ENCODE measurements at regions not wholly inside any gene's neighbourhood (a gene's known extent, or its start where the extent isn't known, plus 50 kb on each side); places are given as distances from the start of the nearest gene placed in this dataset.

DNA sequence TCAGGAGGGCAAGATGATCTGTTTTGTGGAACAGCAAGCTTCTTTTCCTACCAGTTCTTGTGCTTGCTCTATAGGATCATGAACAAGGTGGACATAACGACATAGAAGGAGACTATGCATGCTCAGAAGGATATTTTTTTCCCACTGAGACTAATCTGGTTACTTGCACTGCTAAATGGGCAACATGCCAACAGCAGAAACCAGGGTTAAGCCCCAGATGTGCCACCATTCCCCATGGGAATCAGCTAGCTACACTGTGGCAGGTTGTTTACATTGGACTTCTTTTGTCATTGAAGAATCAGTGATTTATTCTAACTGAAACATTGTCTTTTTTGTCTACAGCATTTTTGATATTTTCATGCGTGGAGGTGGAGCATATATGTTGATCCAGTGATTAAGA, 165.6 kb downstream of the C4orf33 start:
- TF ChIP-seq BHLHE40 (IDR thresholded peaks at IDR 0.05; ENCODE audit: low read depth, low read length) (no peak), EHMT2 (IDR thresholded peaks at IDR 0.05; ENCODE audit: low read depth) (no peak), NR3C1 (IDR thresholded peaks at IDR 0.05) (no peak), JUN (IDR thresholded peaks at IDR 0.05) (no peak), BCL3 (IDR thresholded peaks at IDR 0.05) (no peak), NPAS2 (CRISPR knock-in tag; IDR thresholded peaks at IDR 0.05; ENCODE audit: borderline replicate concordance) (no peak), RFX5 (IDR thresholded peaks at IDR 0.05) (no peak), EP300 (IDR thresholded peaks at IDR 0.05) (no peak), POLR2AphosphoS2 (conservative IDR thresholded peaks at IDR 0.05; ENCODE audit: low read length) (no peak), FOXS1 (CRISPR knock-in tag; IDR thresholded peaks at IDR 0.05) (no peak), SREBF2 (IDR thresholded peaks at IDR 0.05) (no peak), MAZ (IDR thresholded peaks at IDR 0.05; ENCODE audit: borderline replicate concordance, low read depth, low read length) (no peak), HOXB13 (CRISPR knock-in tag; IDR thresholded peaks at IDR 0.05; ENCODE audit: low read depth) (no peak), MAX (IDR thresholded peaks at IDR 0.05) (no peak)
- TF ChIP-seq, protein P1, sequence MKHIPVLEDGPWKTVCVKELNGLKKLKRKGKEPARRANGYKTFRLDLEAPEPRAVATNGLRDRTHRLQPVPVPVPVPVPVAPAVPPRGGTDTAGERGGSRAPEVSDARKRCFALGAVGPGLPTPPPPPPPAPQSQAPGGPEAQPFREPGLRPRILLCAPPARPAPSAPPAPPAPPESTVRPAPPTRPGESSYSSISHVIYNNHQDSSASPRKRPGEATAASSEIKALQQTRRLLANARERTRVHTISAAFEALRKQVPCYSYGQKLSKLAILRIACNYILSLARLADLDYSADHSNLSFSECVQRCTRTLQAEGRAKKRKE (CRISPR knock-in tag; IDR thresholded peaks at IDR 0.05; ENCODE audit: low read depth), result no peak
- TF ChIP-seq, protein P2, sequence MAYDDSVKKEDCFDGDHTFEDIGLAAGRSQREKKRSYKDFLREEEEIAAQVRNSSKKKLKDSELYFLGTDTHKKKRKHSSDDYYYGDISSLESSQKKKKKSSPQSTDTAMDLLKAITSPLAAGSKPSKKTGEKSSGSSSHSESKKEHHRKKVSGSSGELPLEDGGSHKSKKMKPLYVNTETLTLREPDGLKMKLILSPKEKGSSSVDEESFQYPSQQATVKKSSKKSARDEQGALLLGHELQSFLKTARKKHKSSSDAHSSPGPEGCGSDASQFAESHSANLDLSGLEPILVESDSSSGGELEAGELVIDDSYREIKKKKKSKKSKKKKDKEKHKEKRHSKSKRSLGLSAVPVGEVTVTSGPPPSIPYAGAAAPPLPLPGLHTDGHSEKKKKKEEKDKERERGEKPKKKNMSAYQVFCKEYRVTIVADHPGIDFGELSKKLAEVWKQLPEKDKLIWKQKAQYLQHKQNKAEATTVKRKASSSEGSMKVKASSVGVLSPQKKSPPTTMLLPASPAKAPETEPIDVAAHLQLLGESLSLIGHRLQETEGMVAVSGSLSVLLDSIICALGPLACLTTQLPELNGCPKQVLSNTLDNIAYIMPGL (CRISPR knock-in tag; IDR thresholded peaks at IDR 0.05; ENCODE audit: borderline replicate concordance), result no peak
- TF ChIP-seq, protein P3, sequence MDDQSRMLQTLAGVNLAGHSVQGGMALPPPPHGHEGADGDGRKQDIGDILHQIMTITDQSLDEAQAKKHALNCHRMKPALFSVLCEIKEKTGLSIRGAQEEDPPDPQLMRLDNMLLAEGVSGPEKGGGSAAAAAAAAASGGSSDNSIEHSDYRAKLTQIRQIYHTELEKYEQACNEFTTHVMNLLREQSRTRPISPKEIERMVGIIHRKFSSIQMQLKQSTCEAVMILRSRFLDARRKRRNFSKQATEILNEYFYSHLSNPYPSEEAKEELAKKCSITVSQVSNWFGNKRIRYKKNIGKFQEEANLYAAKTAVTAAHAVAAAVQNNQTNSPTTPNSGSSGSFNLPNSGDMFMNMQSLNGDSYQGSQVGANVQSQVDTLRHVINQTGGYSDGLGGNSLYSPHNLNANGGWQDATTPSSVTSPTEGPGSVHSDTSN (IDR thresholded peaks at IDR 0.05), result no peak
- TF ChIP-seq, protein P4, sequence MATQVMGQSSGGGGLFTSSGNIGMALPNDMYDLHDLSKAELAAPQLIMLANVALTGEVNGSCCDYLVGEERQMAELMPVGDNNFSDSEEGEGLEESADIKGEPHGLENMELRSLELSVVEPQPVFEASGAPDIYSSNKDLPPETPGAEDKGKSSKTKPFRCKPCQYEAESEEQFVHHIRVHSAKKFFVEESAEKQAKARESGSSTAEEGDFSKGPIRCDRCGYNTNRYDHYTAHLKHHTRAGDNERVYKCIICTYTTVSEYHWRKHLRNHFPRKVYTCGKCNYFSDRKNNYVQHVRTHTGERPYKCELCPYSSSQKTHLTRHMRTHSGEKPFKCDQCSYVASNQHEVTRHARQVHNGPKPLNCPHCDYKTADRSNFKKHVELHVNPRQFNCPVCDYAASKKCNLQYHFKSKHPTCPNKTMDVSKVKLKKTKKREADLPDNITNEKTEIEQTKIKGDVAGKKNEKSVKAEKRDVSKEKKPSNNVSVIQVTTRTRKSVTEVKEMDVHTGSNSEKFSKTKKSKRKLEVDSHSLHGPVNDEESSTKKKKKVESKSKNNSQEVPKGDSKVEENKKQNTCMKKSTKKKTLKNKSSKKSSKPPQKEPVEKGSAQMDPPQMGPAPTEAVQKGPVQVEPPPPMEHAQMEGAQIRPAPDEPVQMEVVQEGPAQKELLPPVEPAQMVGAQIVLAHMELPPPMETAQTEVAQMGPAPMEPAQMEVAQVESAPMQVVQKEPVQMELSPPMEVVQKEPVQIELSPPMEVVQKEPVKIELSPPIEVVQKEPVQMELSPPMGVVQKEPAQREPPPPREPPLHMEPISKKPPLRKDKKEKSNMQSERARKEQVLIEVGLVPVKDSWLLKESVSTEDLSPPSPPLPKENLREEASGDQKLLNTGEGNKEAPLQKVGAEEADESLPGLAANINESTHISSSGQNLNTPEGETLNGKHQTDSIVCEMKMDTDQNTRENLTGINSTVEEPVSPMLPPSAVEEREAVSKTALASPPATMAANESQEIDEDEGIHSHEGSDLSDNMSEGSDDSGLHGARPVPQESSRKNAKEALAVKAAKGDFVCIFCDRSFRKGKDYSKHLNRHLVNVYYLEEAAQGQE (IDR thresholded peaks at IDR 0.05), result no peak
- TF ChIP-seq, protein P5, sequence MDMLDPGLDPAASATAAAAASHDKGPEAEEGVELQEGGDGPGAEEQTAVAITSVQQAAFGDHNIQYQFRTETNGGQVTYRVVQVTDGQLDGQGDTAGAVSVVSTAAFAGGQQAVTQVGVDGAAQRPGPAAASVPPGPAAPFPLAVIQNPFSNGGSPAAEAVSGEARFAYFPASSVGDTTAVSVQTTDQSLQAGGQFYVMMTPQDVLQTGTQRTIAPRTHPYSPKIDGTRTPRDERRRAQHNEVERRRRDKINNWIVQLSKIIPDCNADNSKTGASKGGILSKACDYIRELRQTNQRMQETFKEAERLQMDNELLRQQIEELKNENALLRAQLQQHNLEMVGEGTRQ (IDR thresholded peaks at IDR 0.05), result no peak
- ATAC-seq (no peak), FAIRE-seq (no peak), DNase-seq (ENCODE audit: low read depth in 1 of 2, low spot score in 1 of 2) (no peak)
- ChIA-PET CTCF (no interaction called here), POLR2A (no interaction called here)
- Histone ChIP-seq H3K27ac (no peak overlapping the region), H3K4me2 (no peak overlapping the region), H3K4me1 (no peaks in the 10 kb centered on the region), H3K9me3 (no peaks in the 10 kb centered on the region), H3K4me3 (no peak overlapping the region)
- 2% methylated on average over 2 of the region's 2 CpGs for WGBS (ENCODE audit: missing lambda C conversion rate)

Data from A549 (cell line).